ENCODE measurements at regions not wholly inside any gene's neighbourhood (a gene's known extent, or its start where the extent isn't known, plus 50 kb on each side); places are given as distances from the start of the nearest gene placed in this dataset.

GRCh38 chr13:87147076-87147475, 524.1 kb upstream of the SLITRK5 start:
- no peak for TF ChIP-seq POLR2A (IDR thresholded peaks at IDR 0.05; ENCODE audit: low read length)
- no peak for TF ChIP-seq GATA1 (IDR thresholded peaks at IDR 0.05; ENCODE audit: low read depth, low read length)

All from erythroblast (primary cell).